DMS79 (cell line): ENCODE measurements at regions not wholly inside any gene's neighbourhood (a gene's known extent, or its start where the extent isn't known, plus 50 kb on each side); places are given as distances from the start of the nearest gene placed in this dataset.

Experiments used
- DNase-seq: peaks from one replicate; lab custom pipeline; 2025; lab: John Stamatoyannopoulos, UW

GRCh38 chr9:18074041-18074440 lies 399.9 kb upstream of the ADAMTSL1 start:
- DNase-seq: no peak

DNA sequence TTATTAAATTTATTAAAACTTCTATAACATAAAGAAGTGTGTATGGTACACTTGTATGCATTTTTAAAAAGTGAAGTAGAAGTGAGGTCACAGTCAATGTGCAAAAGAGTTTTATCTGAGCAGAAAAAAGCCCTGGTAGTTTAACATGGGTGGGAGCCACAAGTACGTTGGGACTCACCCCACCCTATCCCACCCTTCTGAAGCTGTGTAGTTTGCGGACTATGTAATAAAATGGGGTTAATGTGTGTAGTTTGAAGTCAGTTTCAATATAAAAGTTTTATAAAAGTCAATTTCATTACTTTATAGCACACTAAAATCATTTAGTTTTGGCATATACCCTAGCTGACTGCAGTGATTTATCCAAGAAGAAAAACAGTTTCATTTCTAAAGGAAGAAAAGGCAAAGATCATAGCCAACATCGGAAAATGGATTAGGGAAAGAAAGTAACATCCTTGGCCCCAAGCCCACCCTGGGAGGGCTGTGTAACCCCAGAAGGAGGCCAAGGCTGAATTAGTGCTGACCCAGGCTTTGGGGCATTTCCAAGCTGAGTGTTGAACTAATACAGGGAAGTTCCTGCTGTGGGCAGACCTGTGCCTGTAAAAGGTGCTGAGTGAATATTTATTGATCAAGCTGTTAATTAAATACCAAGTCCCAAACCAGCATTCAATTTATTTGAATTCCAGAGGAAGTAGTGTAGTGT lies 398.6 kb upstream of the ADAMTSL1 start:
- no peak for DNase-seq

DNA sequence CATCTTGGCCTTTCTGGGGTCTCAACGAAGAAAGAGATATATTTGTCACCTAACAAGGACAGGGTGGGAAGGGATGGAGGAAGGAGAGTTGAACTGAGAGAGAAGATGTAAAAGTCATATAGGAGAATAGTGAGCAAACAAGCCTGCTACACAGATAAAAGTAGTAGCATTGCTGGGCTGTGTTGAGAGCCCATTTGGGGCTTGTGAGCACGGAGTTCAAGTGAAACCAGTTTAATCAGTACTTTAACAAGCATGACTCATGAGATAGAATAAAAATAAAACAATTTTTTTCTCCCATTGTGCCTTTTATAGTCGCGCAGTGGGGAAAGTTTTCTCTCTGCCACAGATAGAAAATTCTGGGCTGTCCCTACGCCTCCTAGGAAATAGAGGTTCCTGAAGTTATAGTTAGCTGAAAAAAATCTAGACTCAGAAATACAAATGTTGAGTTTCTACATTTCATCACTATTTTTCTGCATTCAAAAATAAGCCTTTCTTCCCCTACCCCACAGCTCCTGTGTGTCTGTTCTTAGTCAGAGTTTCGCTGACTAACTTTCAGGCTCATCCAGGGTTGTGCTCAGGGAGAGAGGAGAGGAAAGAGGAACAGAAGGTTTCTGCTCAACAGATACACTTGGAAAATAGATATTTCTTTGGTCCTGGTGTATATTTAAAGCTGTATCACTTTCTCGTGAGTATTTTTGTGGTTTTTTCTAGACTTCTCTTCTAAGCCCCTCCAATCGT lies 395.8 kb upstream of the ADAMTSL1 start:
- no peak for DNase-seq

DNA sequence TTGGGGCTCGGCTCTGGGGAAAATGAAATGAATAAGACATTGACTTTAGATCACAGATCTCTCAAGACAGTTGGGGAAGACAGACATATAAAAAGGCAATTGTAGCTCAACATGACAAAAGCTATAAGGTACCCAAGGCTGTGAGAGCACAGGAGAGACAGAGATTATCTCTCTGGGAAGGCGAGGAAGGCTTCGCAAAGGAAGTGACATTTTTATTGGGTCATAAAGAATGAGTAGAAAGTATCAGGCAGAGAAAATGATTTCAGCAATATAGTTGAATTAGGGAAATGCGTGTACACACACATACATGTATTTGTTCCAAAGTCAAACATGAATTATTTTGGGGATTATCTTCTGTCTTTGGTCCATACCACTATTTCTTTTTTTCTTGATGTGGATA lies 381.8 kb upstream of the ADAMTSL1 start:
- no peak for DNase-seq

DNA sequence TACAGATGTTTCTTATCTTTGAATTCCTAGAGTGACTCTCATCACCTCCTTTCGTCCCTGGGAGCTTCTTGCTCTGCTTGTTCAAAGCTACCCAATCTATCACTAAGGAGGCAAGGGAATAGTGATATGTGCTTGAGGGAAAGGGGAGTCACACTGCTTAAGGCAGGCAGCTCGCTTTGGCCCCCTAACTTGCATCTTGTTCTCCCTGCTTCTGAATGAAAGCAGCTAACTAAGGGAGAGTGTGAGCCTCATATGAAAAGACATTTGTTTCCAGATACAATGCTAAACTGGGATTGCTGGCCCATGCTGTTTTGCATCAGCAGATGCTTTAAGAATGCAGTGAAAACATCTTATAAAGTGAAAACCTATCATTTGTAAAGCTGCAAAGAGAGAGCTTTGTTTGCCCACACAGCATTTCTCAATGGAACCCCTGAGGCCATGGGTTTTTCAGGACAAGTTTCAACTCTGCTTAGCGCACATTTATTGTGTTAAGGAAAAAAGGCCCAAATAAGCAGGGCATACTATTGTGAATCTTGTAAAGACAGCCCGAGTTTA lies 367.9 kb upstream of the ADAMTSL1 start:
- no peak for DNase-seq

GRCh38 chr9:18109675-18110074 lies 364.3 kb upstream of the ADAMTSL1 start:
- DNase-seq: no peak

- no peak for DNase-seq
These were observed 362.8 kb upstream of the ADAMTSL1 start for GRCh38 chr9:18111146-18111545.

GRCh38 chr9:18114559-18115475 lies 359.1 kb upstream of the ADAMTSL1 start:
- no peak for DNase-seq

GRCh38 chr9:18118268-18118667 lies 355.7 kb upstream of the ADAMTSL1 start:
- DNase-seq: no peak

- DNase-seq: no peak
These were observed 351.8 kb upstream of the ADAMTSL1 start for GRCh38 chr9:18122171-18122570.

DNA sequence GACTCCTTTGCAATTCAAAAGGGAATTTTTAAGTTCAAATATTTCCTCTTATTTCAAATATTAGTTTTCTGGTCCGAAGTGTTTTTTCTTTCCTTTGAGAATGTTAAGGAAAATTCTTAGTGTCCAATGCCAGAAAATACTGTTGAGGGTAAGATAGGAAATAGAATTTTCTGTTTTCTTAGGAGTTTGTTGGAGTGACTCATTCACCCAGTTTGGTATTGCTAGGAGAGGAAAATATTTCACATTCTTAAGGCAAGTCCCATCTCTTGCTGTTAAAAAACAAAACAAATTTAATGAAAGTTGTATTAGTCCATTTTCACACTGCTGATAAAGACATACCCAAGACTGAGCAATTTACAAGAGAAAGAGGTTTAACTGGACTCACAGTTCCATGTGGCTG lies 349.2 kb upstream of the ADAMTSL1 start:
- DNase-seq: no peak

DNA sequence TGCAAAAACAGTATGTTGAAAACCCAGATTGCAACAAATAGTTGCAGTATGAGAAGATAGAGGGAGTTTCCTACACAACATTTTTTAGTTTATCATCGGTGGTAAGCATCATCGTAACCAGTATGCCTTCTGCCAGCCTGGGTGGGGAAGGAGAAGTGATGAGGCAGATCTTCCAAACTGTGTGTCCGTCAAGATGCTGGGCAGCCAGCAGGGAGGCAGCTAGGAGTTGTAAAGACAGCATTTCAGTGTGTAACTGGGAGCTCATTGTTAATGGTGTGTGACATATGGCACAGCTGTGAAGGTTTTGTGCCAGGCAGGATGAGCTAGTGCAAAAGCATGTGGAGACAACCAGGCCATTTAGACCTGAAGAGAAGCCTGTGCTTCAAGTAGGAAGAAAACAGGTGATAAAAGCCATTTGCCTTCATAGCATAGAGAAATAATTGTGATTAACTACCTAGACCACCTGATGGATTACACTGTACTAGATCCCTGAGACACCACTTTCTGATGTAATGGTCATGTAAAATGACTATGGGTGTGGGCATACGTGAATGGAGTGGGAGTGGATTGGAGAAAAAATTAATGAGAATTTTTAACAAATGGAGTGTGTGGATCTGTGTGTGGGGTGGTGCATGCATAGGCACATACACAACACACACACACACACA lies 347.0 kb upstream of the ADAMTSL1 start:
- no peak for DNase-seq

DNA sequence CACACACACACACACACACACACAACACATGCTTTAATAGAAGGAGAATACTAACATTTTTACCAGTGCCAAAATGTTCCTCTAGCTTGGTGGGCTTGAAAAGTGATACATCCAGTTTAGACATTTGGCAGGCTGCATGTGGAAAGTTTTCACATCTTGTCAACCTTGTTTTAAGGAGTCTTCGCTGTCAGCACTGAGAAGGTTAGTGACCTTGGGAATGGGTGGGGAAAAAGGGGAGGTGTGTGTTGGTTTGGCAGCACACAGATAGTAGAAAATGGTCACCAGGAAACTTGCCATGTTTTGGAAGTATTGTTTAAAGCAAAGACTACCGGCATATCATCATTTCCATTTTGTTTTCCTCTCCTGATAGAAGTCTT lies 346.5 kb upstream of the ADAMTSL1 start:
- DNase-seq: no peak

- no peak for DNase-seq
These were observed 344.1 kb upstream of the ADAMTSL1 start for GRCh38 chr9:18129809-18130334.

DNA sequence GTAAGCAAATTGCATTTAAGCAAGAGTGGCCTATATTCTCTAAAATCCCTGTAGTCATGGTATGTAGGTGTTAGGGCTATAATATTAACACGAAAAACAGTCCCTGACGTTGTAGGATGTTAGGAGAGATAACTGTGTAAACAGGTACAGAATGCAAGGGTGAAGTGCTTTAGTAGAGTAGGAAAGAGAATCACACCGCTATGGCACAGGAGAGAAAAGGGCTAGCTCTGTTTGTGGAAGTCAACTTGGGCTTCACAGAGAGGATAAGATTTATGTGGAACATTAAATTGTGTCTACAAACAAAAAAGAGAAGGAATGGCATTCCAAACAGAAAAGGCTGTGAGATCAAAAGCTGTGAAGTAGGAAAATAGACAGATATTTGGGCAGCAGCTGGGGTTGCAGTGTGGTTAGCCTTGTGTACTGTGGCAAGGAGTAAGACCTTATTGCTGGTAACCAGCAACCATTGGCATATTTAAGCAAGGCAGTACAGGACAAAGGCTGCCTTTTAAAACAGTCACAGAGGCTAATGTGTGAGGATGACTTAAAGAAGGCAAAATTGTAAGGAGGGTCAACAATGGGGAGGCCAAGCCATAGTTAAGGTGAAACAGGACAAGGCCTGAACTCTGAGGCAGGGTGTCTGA lies 337.5 kb upstream of the ADAMTSL1 start:
- no peak for DNase-seq

- no peak for DNase-seq
These were observed 336.1 kb upstream of the ADAMTSL1 start for GRCh38 chr9:18137815-18138214.

- peak; percentile 46 for DNase-seq
These were observed 335.3 kb upstream of the ADAMTSL1 start for GRCh38 chr9:18138656-18139055.

GRCh38 chr9:18141681-18142080 lies 332.3 kb upstream of the ADAMTSL1 start:
- DNase-seq: no peak

DNA sequence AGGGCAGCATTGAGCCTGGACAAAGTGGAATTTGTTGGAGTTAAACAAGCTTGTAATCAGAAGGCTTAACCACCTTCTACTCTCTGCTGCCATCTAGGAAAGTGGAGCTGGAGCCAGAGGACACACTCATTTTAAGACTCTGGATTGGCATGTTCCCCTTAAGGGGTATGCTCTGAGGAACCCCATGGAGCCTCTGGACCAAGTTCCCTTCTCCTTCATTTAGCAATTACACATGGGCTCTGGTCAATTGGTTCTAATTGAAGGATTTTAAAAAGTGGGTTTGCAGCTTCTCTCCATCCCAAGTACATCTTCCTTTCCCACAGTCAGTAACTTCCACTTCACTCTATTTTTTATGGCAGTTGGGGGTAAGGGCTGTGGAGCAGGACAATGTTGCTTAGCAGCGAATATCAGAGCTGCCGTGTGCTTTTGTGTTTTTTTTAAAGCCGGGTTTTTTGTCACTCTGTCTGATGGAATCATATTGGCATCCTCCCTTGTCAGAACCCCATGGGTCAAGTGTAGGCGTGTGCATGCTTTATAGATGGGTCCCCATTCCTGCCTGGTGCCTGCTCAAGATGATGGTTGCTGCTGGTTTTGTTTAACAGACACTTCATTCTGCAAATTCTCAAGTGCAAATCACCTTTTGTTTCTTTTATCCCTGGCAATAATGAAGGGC lies 330.7 kb upstream of the ADAMTSL1 start:
- no peak for DNase-seq

DNA sequence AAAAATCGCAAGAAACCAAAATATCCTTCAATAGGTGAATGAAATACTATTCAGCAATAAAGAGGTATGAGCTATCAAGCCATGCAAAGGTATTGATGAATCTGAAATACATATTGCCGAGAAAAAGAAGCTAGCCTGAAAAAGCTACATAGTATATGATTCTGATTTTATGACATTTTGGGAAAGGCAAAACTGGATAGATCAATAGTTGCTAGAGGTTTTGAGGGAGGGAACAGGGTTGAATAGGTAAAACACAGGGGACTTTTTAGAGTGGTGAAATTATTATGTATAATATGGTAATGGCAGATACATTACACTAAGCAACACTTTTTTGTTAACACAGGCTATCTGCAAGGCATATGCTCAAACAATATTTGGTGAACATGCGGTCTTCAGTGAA lies 327.6 kb upstream of the ADAMTSL1 start:
- DNase-seq: no peak
